Naive thymus-derived CD4-positive, alpha-beta T cell (primary cell): ENCODE measurements at regions not wholly inside any gene's neighbourhood (a gene's known extent, or its start where the extent isn't known, plus 50 kb on each side); places are given as distances from the start of the nearest gene placed in this dataset.

Experiments
- ATAC-seq: fragments of 150-1000 bp; cut with Tn5 transposase; 2 replicates; pipeline ENCODE4 v1.10.0; 2021; ENCODE audit warnings: mild to moderate bottlenecking, moderate library complexity
- CTCF ChIA-PET: fragments of 350-600 bp; sonication (Branson Sonifier 250); formaldehyde crosslinking; loops from one replicate; lab custom pipeline; 2021; ENCODE audit warnings: antibody characterized with exemption; lab: Charles Lee
- POLR2A ChIA-PET: fragments of 350-600 bp; sonication (Branson Sonifier 250); formaldehyde crosslinking; loops from one replicate; lab custom pipeline; 2021; ENCODE audit warnings: antibody characterized with exemption, inconsistent platforms; lab: Charles Lee
- DNase-seq, 9 donors: peaks; one replicate each; pipeline versions ENCODE4 v3.0.0 to v3.0.0-alpha.2; 2020 to 2022; ENCODE audit warnings: mixed read lengths in 1 of 9
- H3K27ac ChIP-seq: one replicate; pipeline ENCODE4 v1.7.0; 2013; ENCODE audit warnings: mild to moderate bottlenecking, low read depth, low read length, moderate library complexity
- H3K27me3 ChIP-seq, 2 donors: one replicate each; pipeline ENCODE4 v1.7.0; 2013; ENCODE audit warnings: low read length in 2 of 2, mild to moderate bottlenecking in 2 of 2, moderate library complexity in 2 of 2; ENCODE audit not compliant: control insufficient read depth in 2 of 2, insufficient read depth in 2 of 2
- H3K36me3 ChIP-seq, 3 experiments: 1 replicate in 2 of 3; 2 replicates in 1 of 3; pipeline ENCODE4 v1.7.0; 2013; ENCODE audit warnings: low read length in 3 of 3, mild to moderate bottlenecking in 3 of 3, moderate library complexity in 1 of 3; ENCODE audit not compliant: insufficient read depth in 3 of 3, control insufficient read depth in 2 of 3
- H3K4me1 ChIP-seq, 2 donors: one replicate each; pipeline ENCODE4 v1.7.0; 2013; ENCODE audit warnings: low read length in 2 of 2, mild to moderate bottlenecking in 2 of 2, moderate library complexity in 1 of 2; ENCODE audit not compliant: control insufficient read depth in 2 of 2, insufficient read depth in 2 of 2
- H3K4me3 ChIP-seq: 2 replicates; pipeline ENCODE4 v1.7.0; 2013; ENCODE audit warnings: mild to moderate bottlenecking, low read length
- H3K9me3 ChIP-seq, 3 experiments: 1 replicate in 2 of 3; 2 replicates in 1 of 3; pipeline ENCODE4 v1.7.0; 2013; ENCODE audit warnings: low read length in 3 of 3; ENCODE audit not compliant: control insufficient read depth in 2 of 3
- H3K27ac Mint-ChIP-seq, 9 donors: one replicate each; pipeline ENCODE4 v1.8.0; 2020 to 2022; ENCODE audit warnings: mixed read lengths in 9 of 9, mild to moderate bottlenecking in 8 of 9, moderate library complexity in 5 of 9, inconsistent platforms in 2 of 9
- H3K27me3 Mint-ChIP-seq, 5 donors: one replicate each; pipeline ENCODE4 v1.8.0; 2021 to 2022; ENCODE audit warnings: mixed read lengths in 5 of 5, mild to moderate bottlenecking in 1 of 5
- H3K36me3 Mint-ChIP-seq, 5 donors: one replicate each; pipeline ENCODE4 v1.8.0; 2020 to 2022; ENCODE audit warnings: mixed read lengths in 5 of 5, mild to moderate bottlenecking in 3 of 5, inconsistent platforms in 1 of 5
- H3K4me1 Mint-ChIP-seq, 7 donors: one replicate each; pipeline ENCODE4 v1.8.0; 2020 to 2022; ENCODE audit warnings: mixed read lengths in 7 of 7, mild to moderate bottlenecking in 3 of 7, inconsistent platforms in 1 of 7
- H3K4me3 Mint-ChIP-seq, 10 donors: one replicate each; pipeline ENCODE4 v1.8.0; 2020 to 2022; ENCODE audit warnings: mild to moderate bottlenecking in 10 of 10, mixed read lengths in 10 of 10, moderate library complexity in 6 of 10, inconsistent platforms in 2 of 10
- H3K9me3 Mint-ChIP-seq, 11 donors: one replicate each; pipeline ENCODE4 v1.8.0; 2020 to 2022; ENCODE audit warnings: mixed read lengths in 11 of 11, mild to moderate bottlenecking in 4 of 11, inconsistent platforms in 1 of 11, moderate library complexity in 1 of 11
- intact Hi-C, 2 donors: fragments of 100-400 bp; cut with micrococcal nuclease; formaldehyde crosslinking; loops; one replicate each; pipeline ENCODE4 v1.15.1; 2023

DNA sequence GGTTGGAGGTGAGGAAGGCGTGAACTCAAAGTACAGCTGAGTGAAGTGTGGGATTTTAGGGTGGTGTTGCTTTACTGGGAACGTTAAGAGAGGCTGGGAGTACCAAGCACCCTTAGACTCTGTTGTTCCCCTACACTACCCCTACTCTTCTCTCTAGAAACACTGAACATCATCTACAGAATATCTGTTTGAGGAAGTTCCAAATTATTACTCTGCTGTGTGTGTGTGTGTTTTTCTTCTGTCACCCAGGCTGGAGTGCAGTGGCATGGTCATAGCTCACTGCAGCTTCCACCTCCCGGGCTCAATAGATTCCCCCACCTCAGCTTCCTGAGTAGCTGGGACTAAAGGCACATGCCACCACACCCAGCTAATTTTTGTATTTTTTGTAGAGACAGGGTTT is 76.7 kb upstream of the AP1S2 start:
- Mint-ChIP-seq H3K36me3 (peaks cover 0 to 3% (median 0%) of the 10 kb centered on the region in 5 donors), H3K9me3 (peaks cover 0 to 2% (median 0%) of the 10 kb centered on the region in 11 donors), H3K27ac (no peak overlapping the region), H3K4me3 (no peak overlapping the region), H3K4me1 (peaks cover 0 to 4% (median 0%) of the 10 kb centered on the region in 7 donors), H3K27me3 (peaks cover 10 to 24% (median 17%) of the 10 kb centered on the region in 5 donors)
- ATAC-seq (no peak), DNase-seq (no peak)
- Histone ChIP-seq H3K4me3 (no peak overlapping the region), H3K27ac (no peak overlapping the region), H3K27me3 (no peaks in the 10 kb centered on the region), H3K36me3 (no peaks in the 10 kb centered on the region), H3K4me1 (no peaks in the 10 kb centered on the region), H3K9me3 (no peaks in the 10 kb centered on the region)
- CTCF ChIA-PET: no interaction called here
- intact Hi-C loops: no loop called here
- POLR2A ChIA-PET: no interaction called here

DNA sequence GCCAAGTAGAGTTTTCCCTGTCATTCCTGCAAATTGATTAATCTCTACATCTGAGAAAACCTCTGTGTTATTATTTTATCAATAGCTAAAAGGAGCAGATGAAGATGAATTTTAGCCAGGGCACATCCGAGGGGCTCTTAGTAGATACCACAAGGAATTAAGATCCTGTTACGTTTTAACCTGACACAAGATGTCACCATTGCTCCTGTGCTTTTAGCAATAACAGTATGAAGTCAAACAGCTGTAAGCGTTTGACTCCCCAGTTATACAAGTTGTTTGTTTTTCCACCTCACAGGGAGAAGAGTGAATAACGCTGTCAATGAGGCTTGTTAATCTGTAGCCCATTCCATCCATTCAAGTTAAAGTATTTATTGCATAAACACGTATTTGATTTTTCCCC is 76.0 kb upstream of the AP1S2 start:
- ATAC-seq (no peak), DNase-seq (no peak)
- Histone ChIP-seq H3K27ac (no peak overlapping the region), H3K9me3 (no peaks in the 10 kb centered on the region), H3K36me3 (no peaks in the 10 kb centered on the region), H3K4me1 (no peaks in the 10 kb centered on the region), H3K4me3 (no peak overlapping the region), H3K27me3 (no peaks in the 10 kb centered on the region)
- Mint-ChIP-seq H3K4me3 (no peak overlapping the region), H3K4me1 (peaks cover 0 to 4% (median 0%) of the 10 kb centered on the region in 7 donors), H3K27ac (no peak overlapping the region), H3K27me3 (peaks cover 12 to 24% (median 17%) of the 10 kb centered on the region in 5 donors), H3K9me3 (peaks cover 0 to 3% (median 0%) of the 10 kb centered on the region in 11 donors), H3K36me3 (peaks cover 0 to 3% (median 0%) of the 10 kb centered on the region in 5 donors)
- POLR2A ChIA-PET: no interaction called here
- intact Hi-C loops: no loop called here
- CTCF ChIA-PET: no interaction called here

- H3K27ac ChIP-seq: no peak overlapping the region
- intact Hi-C loops: no loop called here
- no peaks in the 10 kb centered on the region for H3K36me3 ChIP-seq
- ATAC-seq (no peak), DNase-seq (no peak)
- no peaks in the 10 kb centered on the region for H3K27me3 ChIP-seq
- ChIA-PET POLR2A (no interaction called here), CTCF (no interaction called here)
- peaks cover 0 to 3% (median 0%) of the 10 kb centered on the region in 5 donors for H3K36me3 Mint-ChIP-seq
- H3K27me3 Mint-ChIP-seq: peaks cover 13 to 24% (median 17%) of the 10 kb centered on the region in 5 donors
- H3K4me1 Mint-ChIP-seq: peaks cover 0 to 4% (median 0%) of the 10 kb centered on the region in 7 donors
- no peak overlapping the region for H3K4me3 Mint-ChIP-seq
- no peaks in the 10 kb centered on the region for H3K9me3 ChIP-seq
- H3K4me3 ChIP-seq: no peak overlapping the region
- H3K4me1 ChIP-seq: no peaks in the 10 kb centered on the region
- no peak overlapping the region for H3K27ac Mint-ChIP-seq
- H3K9me3 Mint-ChIP-seq: peaks cover 0 to 3% (median 0%) of the 10 kb centered on the region in 11 donors
These were observed 74.6 kb upstream of the AP1S2 start for GRCh38 chrX:15929194-15929593.

GRCh38 chrX:15926622-15927021 is 72.0 kb upstream of the AP1S2 start:
- ATAC-seq: no peak
- no peak overlapping the region for H3K4me3 ChIP-seq
- POLR2A ChIA-PET: no interaction called here
- H3K9me3 ChIP-seq: no peaks in the 10 kb centered on the region
- H3K27ac Mint-ChIP-seq: no peak overlapping the region
- intact Hi-C loops: no loop called here
- peaks cover 0 to 3% (median 0%) of the 10 kb centered on the region in 5 donors for H3K36me3 Mint-ChIP-seq
- H3K4me1 ChIP-seq: no peaks in the 10 kb centered on the region
- CTCF ChIA-PET: no interaction called here
- H3K4me1 Mint-ChIP-seq: peaks cover 0 to 4% (median 0%) of the 10 kb centered on the region in 7 donors
- no peak overlapping the region for H3K27ac ChIP-seq
- H3K27me3 ChIP-seq: no peaks in the 10 kb centered on the region
- no peak overlapping the region for H3K4me3 Mint-ChIP-seq
- no peaks in the 10 kb centered on the region for H3K36me3 ChIP-seq
- no peak for DNase-seq
- peaks cover 0 to 3% (median 0%) of the 10 kb centered on the region in 11 donors for H3K9me3 Mint-ChIP-seq
- H3K27me3 Mint-ChIP-seq: peaks cover 10 to 25% (median 19%) of the 10 kb centered on the region in 5 donors

DNA sequence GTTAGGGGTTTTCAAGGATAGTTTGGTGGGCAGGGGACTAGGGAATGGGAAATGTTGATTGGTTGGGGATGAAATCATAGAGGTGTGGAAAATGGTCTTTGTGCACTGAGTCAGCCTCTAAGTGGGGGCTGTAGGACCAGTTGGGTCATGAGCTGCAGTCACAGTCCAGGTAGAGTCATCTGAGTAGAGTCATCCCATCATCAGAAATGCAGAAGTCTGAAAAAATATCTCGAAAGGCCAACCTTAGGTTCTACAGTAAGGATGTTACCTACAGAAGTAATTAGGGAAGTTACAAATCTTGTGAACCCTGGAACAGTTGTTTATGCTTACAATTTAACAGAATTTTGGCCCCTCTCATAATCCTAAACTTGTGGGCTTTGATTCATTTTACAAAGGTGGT is 63.4 kb upstream of the AP1S2 start:
- H3K9me3 ChIP-seq: no peaks in the 10 kb centered on the region
- DNase-seq (no peak), ATAC-seq (no peak)
- H3K4me3 ChIP-seq: no peak overlapping the region
- Mint-ChIP-seq H3K4me1 (peaks cover 0 to 7% (median 0%) of the 10 kb centered on the region in 7 donors), H3K27me3 (peaks cover 0 to 6% (median 0%) of the 10 kb centered on the region in 5 donors), H3K4me3 (no peak overlapping the region), H3K27ac (no peak overlapping the region), H3K9me3 (no peaks in the 10 kb centered on the region), H3K36me3 (no peaks in the 10 kb centered on the region)
- H3K4me1 ChIP-seq: no peaks in the 10 kb centered on the region
- ChIA-PET POLR2A (no interaction called here), CTCF (no interaction called here)
- no peak overlapping the region for H3K27ac ChIP-seq
- no peaks in the 10 kb centered on the region for H3K27me3 ChIP-seq
- H3K36me3 ChIP-seq: no peaks in the 10 kb centered on the region
- intact Hi-C loops: no loop called here

DNA sequence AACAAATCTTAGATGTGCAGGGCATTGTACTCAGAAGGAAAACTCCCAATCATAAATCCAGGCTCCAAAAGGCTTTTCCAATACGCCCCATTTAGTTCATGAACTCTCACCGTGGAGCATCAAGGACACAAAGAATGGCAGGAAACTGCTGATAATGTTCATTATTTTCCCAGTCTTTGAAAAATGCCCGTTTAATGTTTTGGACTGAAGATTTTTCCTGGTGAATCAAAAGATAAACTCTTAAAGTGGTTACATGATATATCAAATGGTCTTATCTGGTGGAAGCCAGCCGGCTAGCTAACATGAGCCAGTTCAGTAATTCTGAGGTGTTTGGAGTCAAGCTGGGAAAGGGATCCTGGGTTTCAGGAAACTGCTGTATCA is 62.1 kb upstream of the AP1S2 start:
- Mint-ChIP-seq H3K36me3 (no peaks in the 10 kb centered on the region), H3K27me3 (peaks cover 0 to 6% (median 3%) of the 10 kb centered on the region in 5 donors), H3K4me3 (no peak overlapping the region), H3K27ac (no peak overlapping the region), H3K4me1 (peaks cover 0 to 7% (median 0%) of the 10 kb centered on the region in 7 donors), H3K9me3 (no peaks in the 10 kb centered on the region)
- H3K4me1 ChIP-seq: no peaks in the 10 kb centered on the region
- H3K4me3 ChIP-seq: no peak overlapping the region
- no peak for ATAC-seq
- CTCF ChIA-PET: no interaction called here
- POLR2A ChIA-PET: no interaction called here
- no peaks in the 10 kb centered on the region for H3K36me3 ChIP-seq
- intact Hi-C loops: no loop called here
- H3K27ac ChIP-seq: no peak overlapping the region
- DNase-seq: no peak
- no peaks in the 10 kb centered on the region for H3K27me3 ChIP-seq
- H3K9me3 ChIP-seq: no peaks in the 10 kb centered on the region

DNA sequence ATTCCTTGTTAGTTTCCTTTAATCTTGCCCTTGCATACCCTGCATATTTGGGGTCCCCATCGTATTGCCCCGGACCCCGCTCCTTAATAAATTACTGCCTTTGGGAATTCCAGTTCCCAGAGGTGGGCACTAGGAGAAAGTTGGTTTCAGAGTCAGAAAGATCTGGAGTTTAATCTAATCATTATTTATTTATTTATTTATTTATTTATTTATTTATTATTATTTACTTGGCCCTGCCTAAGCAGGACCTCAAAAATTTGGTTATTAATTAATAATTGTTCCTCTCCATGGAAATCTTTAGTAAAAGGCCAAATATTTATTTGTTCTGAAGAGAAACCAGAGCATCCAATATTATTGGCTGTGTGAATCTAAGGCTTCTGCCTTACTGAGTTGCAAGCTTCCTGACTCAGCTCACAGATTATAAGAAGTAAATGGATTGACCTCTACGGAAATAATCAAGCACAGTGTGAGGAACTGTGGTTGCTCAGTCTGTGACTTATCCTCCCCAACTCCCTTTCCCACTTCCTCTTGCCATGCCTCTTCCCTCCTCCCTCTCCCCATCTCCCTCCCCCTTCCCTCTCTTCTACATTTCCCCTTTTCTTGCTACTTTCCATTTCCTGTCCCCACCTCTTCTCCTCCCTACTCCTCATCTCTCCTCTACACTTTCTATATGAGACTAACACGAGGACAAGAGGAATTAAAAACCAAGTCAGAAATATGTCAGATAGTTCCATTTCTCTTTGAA is 61.5 kb upstream of the AP1S2 start:
- ATAC-seq (peak; percentile 51), DNase-seq (no peak)
- intact Hi-C loops: no loop called here
- Mint-ChIP-seq H3K4me1 (peaks cover 0 to 7% (median 0%) of the 10 kb centered on the region in 7 donors), H3K36me3 (no peaks in the 10 kb centered on the region), H3K27ac (no peak overlapping the region), H3K9me3 (no peaks in the 10 kb centered on the region), H3K4me3 (no peak overlapping the region), H3K27me3 (peaks cover 0 to 6% (median 3%) of the 10 kb centered on the region in 5 donors)
- ChIA-PET CTCF (no interaction called here), POLR2A (no interaction called here)
- no peak overlapping the region for H3K27ac ChIP-seq
- H3K4me3 ChIP-seq: no peak overlapping the region
- no peaks in the 10 kb centered on the region for H3K4me1 ChIP-seq
- H3K9me3 ChIP-seq: no peaks in the 10 kb centered on the region
- no peaks in the 10 kb centered on the region for H3K36me3 ChIP-seq
- H3K27me3 ChIP-seq: no peaks in the 10 kb centered on the region
